Panc1 (cell line): ENCODE measurements at regions not wholly inside any gene's neighbourhood (a gene's known extent, or its start where the extent isn't known, plus 50 kb on each side); places are given as distances from the start of the nearest gene placed in this dataset.

ENCODE experiments used
- ATAC-seq: fragments of 200-7000 bp; cut with Tn5 transposase; 2 replicates; pipeline ENCODE4 v1.9.1; 2020; ENCODE audit warnings: mild to moderate bottlenecking, moderate library complexity
- BruUV-seq: library from RNA; stranded (reverse); fragments of 400-500 nt; replicated peaks from 2 replicates; lab custom pipeline; 2021; lab: Mats Ljungman, UMichigan
- CTCF ChIA-PET: fragments of 300-600 bp; sonication (Branson Sonifier 250); formaldehyde crosslinking; loops from one replicate; lab custom pipeline; 2022; ENCODE audit warnings: antibody characterized with exemption; lab: Charles Lee
- POLR2A ChIA-PET: fragments of 300-600 bp; sonication (Branson Sonifier 250); formaldehyde crosslinking; loops from one replicate; lab custom pipeline; 2022; ENCODE audit warnings: antibody characterized with exemption; lab: Charles Lee
- DNase-seq: peaks from one replicate; pipeline ENCODE4 v3.0.0-alpha.2; 2010; ENCODE audit warnings: low read depth, low spot score
- H3K27ac ChIP-seq: 2 replicates; pipeline ENCODE4 v1.5.1; 2011; ENCODE audit warnings: mild to moderate bottlenecking, low read length, inconsistent platforms
- H3K27me3 ChIP-seq: fragments of 200-500 bp; sonication (Bioruptor generic); 2 replicates; pipeline ENCODE4 v1.6.0; 2014; ENCODE audit warnings: low read length, inconsistent platforms; ENCODE audit not compliant: control insufficient read depth, insufficient read depth
- H3K36me3 ChIP-seq: fragments of 200-500 bp; sonication (Bioruptor generic); 2 replicates; pipeline ENCODE4 v1.5.1; 2014; ENCODE audit warnings: inconsistent platforms, mild to moderate bottlenecking, low read length, moderate library complexity; ENCODE audit not compliant: control insufficient read depth, insufficient read depth
- H3K4me1 ChIP-seq: 2 replicates; pipeline ENCODE4 v1.5.1; 2011; ENCODE audit warnings: inconsistent platforms, mild to moderate bottlenecking, low read length, moderate library complexity; ENCODE audit not compliant: control insufficient read depth, insufficient read depth
- H3K4me3 ChIP-seq, 2 experiments: 2 replicates each; pipeline ENCODE4 v1.5.1; 2011 to 2012; ENCODE audit warnings: low read depth in 2 of 2, low read length in 2 of 2, mild to moderate bottlenecking in 2 of 2, inconsistent platforms in 1 of 2, moderate library complexity in 1 of 2
- H3K9me3 ChIP-seq: fragments of 200-500 bp; sonication (Bioruptor generic); 2 replicates; pipeline ENCODE4 v1.5.1; 2014; ENCODE audit warnings: low read depth, mild to moderate bottlenecking, inconsistent platforms, low read length, moderate library complexity; ENCODE audit not compliant: control insufficient read depth, insufficient read depth
- CTCF ChIP-seq: fragments of 450-650 bp; IDR thresholded peaks from 2 replicates; pipeline ENCODE4 v1.5.1; 2017; ENCODE audit warnings: mild to moderate bottlenecking
- POLR2AphosphoS5 ChIP-seq: IDR thresholded peaks from 2 replicates; pipeline ENCODE4 v1.6.1; 2012; ENCODE audit warnings: mild to moderate bottlenecking, low read depth, low read length, moderate library complexity
- REST ChIP-seq, 2 experiments: IDR thresholded peaks; 2 replicates each; pipeline ENCODE4 v1.6.1; 2011 to 2012; ENCODE audit warnings: low read depth in 2 of 2, control low read depth in 1 of 2, low read length in 1 of 2, mild to moderate bottlenecking in 1 of 2, moderate library complexity in 1 of 2; ENCODE audit not compliant: insufficient read depth in 1 of 2
- SIN3A ChIP-seq: IDR thresholded peaks from 2 replicates; pipeline ENCODE4 v1.6.1; 2012; ENCODE audit warnings: low read depth, mild to moderate bottlenecking, low read length, moderate library complexity, borderline replicate concordance; ENCODE audit not compliant: insufficient read depth
- TCF7L2 ChIP-seq: IDR thresholded peaks from 2 replicates; pipeline ENCODE4 v1.6.1; 2011; ENCODE audit warnings: mild to moderate bottlenecking, low read depth, low read length, inconsistent platforms
- in situ Hi-C: cut with HindIII; loops from 2 replicates; pipeline ENCODE4 v1.10.0; 2016; ENCODE audit warnings: low sequenced_read_pairs, low pct_unique_long_range_greater_than_20kb
- intact Hi-C: fragments of 100-400 bp; cut with micrococcal nuclease; formaldehyde crosslinking; loops from one replicate; pipeline ENCODE4 v1.10.0; 2022; ENCODE audit not compliant: unreplicated experiment

GRCh38 chr3:110487840-110488239 lies 583.8 kb upstream of the NECTIN3 start:
- Histone ChIP-seq H3K4me3 (no peak overlapping the region), H3K27ac (no peak overlapping the region), H3K4me1 (no peaks in the 10 kb centered on the region), H3K27me3 (no peaks in the 10 kb centered on the region), H3K9me3 (peaks cover 13% of the 10 kb centered on the region), H3K36me3 (no peaks in the 10 kb centered on the region)
- BruUV-seq, result no TSS peak
- in situ Hi-C loops (no loop called here), intact Hi-C loops (no loop called here)
- DNase-seq (no peak), ATAC-seq (no peak)
- ChIA-PET POLR2A (no interaction called here), CTCF (no interaction called here)
- TF ChIP-seq REST (IDR thresholded peaks at IDR 0.05; ENCODE audit: insufficient read depth in 1 of 2, low read depth in 2 of 2, low read length in 1 of 2), result no peak
- no peak for TF ChIP-seq CTCF
- no peak for TF ChIP-seq POLR2AphosphoS5
- TF ChIP-seq SIN3A, result no peak
- no peak for TF ChIP-seq TCF7L2

- intact Hi-C loops (no loop called here), in situ Hi-C loops (no loop called here)
- no peak for TF ChIP-seq TCF7L2
- no peak for TF ChIP-seq REST (IDR thresholded peaks at IDR 0.05; ENCODE audit: insufficient read depth in 1 of 2, low read depth in 2 of 2, low read length in 1 of 2)
- Histone ChIP-seq H3K27ac (no peak overlapping the region), H3K27me3 (no peaks in the 10 kb centered on the region), H3K4me3 (no peak overlapping the region), H3K9me3 (peaks cover 9% of the 10 kb centered on the region; the same call in 1 of the 2 replicates), H3K36me3 (no peaks in the 10 kb centered on the region), H3K4me1 (no peaks in the 10 kb centered on the region)
- no TSS peak for BruUV-seq
- ATAC-seq (no peak), DNase-seq (no peak)
- ChIA-PET POLR2A (no interaction called here), CTCF (no interaction called here)
Measured at GRCh38 chr3:110491413-110491812, 580.2 kb upstream of the NECTIN3 start.
